ENCODE measurements at regions not wholly inside any gene's neighbourhood (a gene's known extent, or its start where the extent isn't known, plus 50 kb on each side); places are given as distances from the start of the nearest gene placed in this dataset.

- no peak for TF ChIP-seq PATZ1 (CRISPR knock-in tag; IDR thresholded peaks at IDR 0.05; ENCODE audit: borderline replicate concordance)
- TF ChIP-seq RARB (CRISPR knock-in tag; IDR thresholded peaks at IDR 0.05) = no peak
- no peak for TF ChIP-seq PPARA (CRISPR knock-in tag; IDR thresholded peaks at IDR 0.05; ENCODE audit: borderline replicate concordance)
- TF ChIP-seq CREB5 (CRISPR knock-in tag; IDR thresholded peaks at IDR 0.05; ENCODE audit: low read depth) = no peak
- no peak for TF ChIP-seq GLIS3 (CRISPR knock-in tag; IDR thresholded peaks at IDR 0.05)
- TF ChIP-seq OSR1 (CRISPR knock-in tag; IDR thresholded peaks at IDR 0.05) = no peak
- TF ChIP-seq ARNTL (CRISPR knock-in tag; IDR thresholded peaks at IDR 0.05; ENCODE audit: borderline replicate concordance, low read depth) = no peak
Measured at GRCh38 chr18:61237529-61237928, 95.7 kb upstream of the CDH20 start.

All from SK-N-SH treated with all-trans-retinoic acid at 6 μM for 48 hours (cell line).